Activated naive CD4-positive, alpha-beta T cell treated with anti-CD3 and anti-CD28 coated beads, Interleukin-2, amount 50 U/mL, for 72 hours (primary cell): ENCODE measurements at regions not wholly inside any gene's neighbourhood (a gene's known extent, or its start where the extent isn't known, plus 50 kb on each side); places are given as distances from the start of the nearest gene placed in this dataset.
"Not testable (repeated sequence)": the region's sequence is repeated elsewhere in the genome, so short reads cannot be mapped to it uniquely, and the experiment has no call there.

Experiments
- ATAC-seq, 2 donors: fragments of 150-1000 bp; cut with Tn5 transposase; 2 replicates each; pipeline ENCODE4 v1.10.0; 2021; ENCODE audit warnings: mild to moderate bottlenecking in 2 of 2, moderate library complexity in 2 of 2
- DNase-seq, 2 donors: peaks; one replicate each; pipeline ENCODE4 v3.0.0; 2021 to 2022; ENCODE audit warnings: low spot score in 2 of 2
- H3K27ac Mint-ChIP-seq, 2 donors: one replicate each; pipeline ENCODE4 v1.8.0; 2022; ENCODE audit warnings: mild to moderate bottlenecking in 2 of 2, mixed read lengths in 2 of 2
- H3K36me3 Mint-ChIP-seq, 2 donors: one replicate each; pipeline ENCODE4 v1.8.0; 2022; ENCODE audit warnings: mixed read lengths in 2 of 2
- H3K9me3 Mint-ChIP-seq, 2 donors: one replicate each; pipeline ENCODE4 v1.8.0; 2022; ENCODE audit warnings: mixed read lengths in 2 of 2

GRCh38 chr12:85462888-85463287, 182.9 kb downstream of the ALX1 start:
- Mint-ChIP-seq H3K9me3 (no peaks in the 10 kb centered on the region), H3K36me3 (no peaks in the 10 kb centered on the region), H3K27ac (no peak overlapping the region)
- DNase-seq = no peak
- ATAC-seq = no peak

GRCh38 chr12:85466890-85467289, 186.9 kb downstream of the ALX1 start:
- DNase-seq (no peak), ATAC-seq (no peak)
- H3K36me3 Mint-ChIP-seq = no peaks in the 10 kb centered on the region
- H3K9me3 Mint-ChIP-seq = peaks cover 4% of the 10 kb centered on the region in 2 donors
- H3K27ac Mint-ChIP-seq = no peak overlapping the region

GRCh38 chr12:85468356-85469157, 188.5 kb downstream of the ALX1 start:
- DNase-seq (peak in 1 of 2 donors; percentile 22), ATAC-seq (peak in 1 of 2 donors; percentile 70)
- no peaks in the 10 kb centered on the region for H3K36me3 Mint-ChIP-seq
- H3K9me3 Mint-ChIP-seq = peaks cover 4 to 9% of the 10 kb centered on the region in 2 donors
- peak overlapping the region; percentile 54 to 92 for H3K27ac Mint-ChIP-seq

GRCh38 chr12:85469158-85470086, 189.4 kb downstream of the ALX1 start:
- ATAC-seq, DNase-seq, H3K9me3 Mint-ChIP-seq, H3K36me3 Mint-ChIP-seq: not testable (repeated sequence)
- H3K27ac Mint-ChIP-seq = peak overlapping the region; percentile 54 to 92

- H3K9me3 Mint-ChIP-seq, H3K27ac Mint-ChIP-seq, ATAC-seq, H3K36me3 Mint-ChIP-seq, DNase-seq: not testable (repeated sequence)
Observed at GRCh38 chr12:85475277-85475676, 195.3 kb downstream of the ALX1 start.

- Mint-ChIP-seq H3K27ac (no peak overlapping the region), H3K9me3 (peaks cover 0 to 6% of the 10 kb centered on the region in 2 donors), H3K36me3 (no peaks in the 10 kb centered on the region)
- no peak for DNase-seq
- ATAC-seq = no peak
Observed at GRCh38 chr12:85476756-85477155, 196.7 kb downstream of the ALX1 start.

- no peak overlapping the region for H3K27ac Mint-ChIP-seq
- H3K9me3 Mint-ChIP-seq = no peaks in the 10 kb centered on the region
- no peak for DNase-seq
- ATAC-seq = no peak
- no peaks in the 10 kb centered on the region for H3K36me3 Mint-ChIP-seq
Observed at GRCh38 chr12:85484387-85484786, 204.4 kb downstream of the ALX1 start.

- H3K36me3 Mint-ChIP-seq = peaks cover 0 to 5% of the 10 kb centered on the region in 2 donors
- no peak for DNase-seq
- H3K27ac Mint-ChIP-seq = no peak overlapping the region
- peaks cover 4 to 12% of the 10 kb centered on the region in 2 donors for H3K9me3 Mint-ChIP-seq
- ATAC-seq = no peak
Observed at GRCh38 chr12:85489194-85489593, 209.2 kb downstream of the ALX1 start.

GRCh38 chr12:85504164-85504563, 224.1 kb downstream of the ALX1 start:
- DNase-seq (no peak), ATAC-seq (no peak)
- Mint-ChIP-seq H3K9me3 (no peaks in the 10 kb centered on the region), H3K36me3 (no peaks in the 10 kb centered on the region), H3K27ac (no peak overlapping the region)

GRCh38 chr12:85504624-85505023, 224.6 kb downstream of the ALX1 start:
- ATAC-seq = no peak

GRCh38 chr12:85507456-85507855, 227.4 kb downstream of the ALX1 start:
- no peak overlapping the region for H3K27ac Mint-ChIP-seq
- DNase-seq (no peak), ATAC-seq (no peak)
- no peaks in the 10 kb centered on the region for H3K9me3 Mint-ChIP-seq
- H3K36me3 Mint-ChIP-seq = no peaks in the 10 kb centered on the region

More at GRCh38 chr12:85504624-85505023, 224.6 kb downstream of the ALX1 start:
- H3K9me3 Mint-ChIP-seq = no peaks in the 10 kb centered on the region
- no peak overlapping the region for H3K27ac Mint-ChIP-seq
- no peaks in the 10 kb centered on the region for H3K36me3 Mint-ChIP-seq
- DNase-seq = no peak

GRCh38 chr12:85509081-85509856, 229.2 kb downstream of the ALX1 start:
- ATAC-seq = no peak
- H3K27ac Mint-ChIP-seq = no peak overlapping the region
- no peaks in the 10 kb centered on the region for H3K36me3 Mint-ChIP-seq

GRCh38 chr12:85509857-85510256, 229.8 kb downstream of the ALX1 start:
- H3K9me3 Mint-ChIP-seq = no peaks in the 10 kb centered on the region

More at GRCh38 chr12:85509081-85509856, 229.2 kb downstream of the ALX1 start:
- H3K9me3 Mint-ChIP-seq = no peaks in the 10 kb centered on the region
- no peak for DNase-seq

GRCh38 chr12:85516039-85516438, 236.0 kb downstream of the ALX1 start:
- DNase-seq (no peak), ATAC-seq (no peak)
- no peaks in the 10 kb centered on the region for H3K36me3 Mint-ChIP-seq
- H3K9me3 Mint-ChIP-seq = peaks cover 4 to 5% of the 10 kb centered on the region in 2 donors
- no peak overlapping the region for H3K27ac Mint-ChIP-seq

More at GRCh38 chr12:85509857-85510256, 229.8 kb downstream of the ALX1 start:
- no peaks in the 10 kb centered on the region for H3K36me3 Mint-ChIP-seq
- DNase-seq (no peak), ATAC-seq (no peak)
- H3K27ac Mint-ChIP-seq = no peak overlapping the region

- DNase-seq (no peak), ATAC-seq (no peak)
- no peak overlapping the region for H3K27ac Mint-ChIP-seq
- no peaks in the 10 kb centered on the region for H3K36me3 Mint-ChIP-seq
- peaks cover 5 to 8% of the 10 kb centered on the region in 2 donors for H3K9me3 Mint-ChIP-seq
Observed at GRCh38 chr12:85516667-85517325, 236.8 kb downstream of the ALX1 start.

GRCh38 chr12:85519163-85519562, 239.1 kb downstream of the ALX1 start:
- H3K9me3 Mint-ChIP-seq = peaks cover 5 to 11% of the 10 kb centered on the region in 2 donors
- H3K36me3 Mint-ChIP-seq = no peaks in the 10 kb centered on the region
- ATAC-seq = no peak
- no peak overlapping the region for H3K27ac Mint-ChIP-seq
- DNase-seq = no peak
